HG03565 (cell line): ENCODE measurements at regions not wholly inside any gene's neighbourhood (a gene's known extent, or its start where the extent isn't known, plus 50 kb on each side); places are given as distances from the start of the nearest gene placed in this dataset.
"Not testable (repeated sequence)": the region's sequence is repeated elsewhere in the genome, so short reads cannot be mapped to it uniquely, and the experiment has no call there.

Source experiments
- ATAC-seq: cut with Tn5 transposase; IDR thresholded peaks from one replicate; pipeline ENCODE4 v1.9.1; 2021; ENCODE audit warnings: mild to moderate bottlenecking, moderate library complexity; ENCODE audit not compliant: unreplicated experiment

DNA sequence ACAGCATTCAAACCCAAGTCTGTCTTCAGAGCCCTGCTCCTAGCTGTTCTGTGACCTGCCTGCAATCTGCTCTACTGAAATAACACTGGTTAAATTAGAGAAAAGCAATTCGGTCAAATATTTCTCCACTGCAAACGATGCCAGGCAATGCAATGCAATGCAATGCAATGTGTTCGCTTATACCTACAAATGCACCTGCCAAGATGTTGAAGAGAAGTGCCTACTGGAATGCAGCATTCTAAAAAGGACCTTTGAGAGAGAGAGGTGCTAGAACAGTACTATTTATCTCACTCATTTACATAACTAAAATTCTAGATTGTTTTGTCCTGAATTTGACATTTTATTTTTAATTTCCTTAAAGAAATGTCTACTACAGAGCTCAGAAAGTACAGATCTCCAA lies 157.3 kb upstream of the CDK1 start:
- no peak for ATAC-seq

DNA sequence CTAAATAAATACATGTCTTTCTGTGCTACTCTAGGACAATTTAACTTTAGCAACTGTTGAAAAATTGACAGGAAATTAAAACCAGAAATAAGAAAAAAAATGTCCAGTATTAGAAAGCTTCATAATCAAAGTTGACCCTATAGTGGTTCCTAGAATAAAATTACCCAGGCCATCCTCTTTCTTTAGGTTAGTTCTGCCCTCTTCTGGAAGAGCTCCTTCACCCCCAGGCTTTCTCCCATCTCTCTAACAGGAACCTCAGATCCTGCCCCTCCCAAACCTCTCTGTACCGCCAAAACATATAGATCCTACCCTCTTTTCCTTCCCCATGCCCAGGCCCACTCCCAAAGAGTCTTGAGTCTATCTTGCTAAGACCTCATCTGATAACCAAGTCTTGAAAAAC lies 159.4 kb upstream of the CDK1 start:
- no peak for ATAC-seq

DNA sequence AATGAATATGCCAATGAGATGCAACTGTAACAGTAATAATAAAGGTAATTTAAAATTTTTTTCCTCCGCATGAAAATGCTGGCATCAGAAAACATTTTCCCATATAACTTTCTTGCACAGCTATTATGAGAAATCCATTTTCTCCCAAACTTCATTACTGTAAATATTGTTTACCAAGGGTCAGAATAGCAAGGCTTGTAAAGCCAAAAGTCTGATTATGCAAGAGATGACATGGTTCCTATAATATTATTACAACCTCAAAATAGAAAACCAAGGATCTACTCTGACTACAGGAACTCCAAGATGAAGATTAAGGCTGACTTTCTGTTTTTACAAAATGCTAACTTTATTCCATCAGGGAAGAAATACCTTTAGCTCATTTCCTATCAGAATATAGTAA lies 162.7 kb upstream of the CDK1 start:
- no peak for ATAC-seq

DNA sequence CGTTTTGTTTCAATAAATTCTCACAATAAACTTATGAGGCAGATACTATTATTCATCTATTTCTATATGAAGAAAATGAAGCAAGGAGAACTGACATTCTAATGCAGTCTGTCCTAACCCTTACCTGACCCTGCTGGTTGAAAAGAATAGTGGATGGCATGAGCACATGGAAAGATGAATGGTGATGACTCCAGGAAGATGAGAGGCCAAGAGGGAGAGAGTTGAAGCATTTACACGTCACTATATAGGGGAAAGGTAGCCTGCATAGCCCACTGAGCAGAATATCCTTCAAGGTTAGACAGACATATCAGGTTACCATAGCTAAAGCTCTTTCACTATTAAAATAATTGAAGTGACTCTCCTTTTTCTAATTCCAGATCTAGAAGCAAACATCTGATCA lies 163.9 kb upstream of the CDK1 start:
- no peak for ATAC-seq

DNA sequence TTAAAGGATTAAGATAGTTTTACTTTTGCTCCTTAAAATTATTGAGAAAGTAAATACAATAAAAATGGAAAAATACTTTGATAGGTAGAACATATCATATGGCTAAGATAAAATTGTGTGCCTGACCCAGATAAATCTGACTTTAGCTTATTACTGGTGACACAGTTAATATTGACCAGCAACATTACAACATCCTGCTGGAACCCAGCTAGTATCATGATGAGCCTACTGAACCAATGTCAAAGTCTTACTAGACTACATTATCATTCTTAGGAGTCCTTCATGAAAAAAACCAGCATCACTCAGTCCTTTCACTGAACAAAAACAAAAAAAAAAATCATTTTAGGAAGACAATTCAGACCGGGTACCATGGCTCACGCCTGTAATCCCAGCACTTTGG lies 164.8 kb upstream of the CDK1 start:
- no peak for ATAC-seq

DNA sequence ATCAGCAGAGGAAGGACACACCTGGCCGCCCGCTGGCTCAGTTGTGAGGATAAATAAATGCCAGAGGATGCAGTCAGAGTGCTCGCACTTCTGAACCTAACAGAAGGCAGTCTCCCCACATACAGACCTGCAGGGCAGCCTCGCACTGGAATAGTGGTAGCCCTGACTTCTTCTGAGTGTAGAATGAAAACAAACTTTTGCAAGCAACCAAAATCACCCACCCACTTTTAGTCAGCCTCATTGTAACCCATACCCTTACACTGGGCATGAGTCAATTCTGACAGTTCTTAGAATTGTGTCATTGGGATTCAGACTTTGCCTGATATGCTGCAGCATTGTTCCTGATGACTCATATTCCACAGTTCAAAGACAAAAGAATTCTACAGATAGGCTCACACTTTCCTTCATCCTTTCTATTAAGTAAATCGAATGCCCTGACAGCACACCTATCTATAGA lies 167.0 kb upstream of the CDK1 start:
- no peak for ATAC-seq

DNA sequence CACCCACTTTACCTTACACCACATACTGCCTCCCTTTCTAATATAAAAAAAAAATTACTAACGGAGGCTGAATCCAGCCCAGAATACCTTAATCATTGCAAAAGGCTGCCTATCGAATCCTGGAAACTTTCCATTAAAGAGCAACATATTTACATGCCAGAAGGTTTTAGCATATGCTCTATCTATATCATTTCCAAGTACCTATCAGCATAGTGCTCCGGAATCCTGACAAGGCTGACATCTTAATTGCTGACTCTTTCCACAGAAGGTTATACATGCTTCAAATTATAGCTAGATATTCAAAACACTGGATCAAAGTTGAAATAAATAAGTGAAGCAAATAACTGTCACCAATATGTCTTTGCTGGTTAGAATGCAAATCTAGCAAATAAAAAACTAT lies 170.9 kb upstream of the CDK1 start:
- ATAC-seq: no peak

DNA sequence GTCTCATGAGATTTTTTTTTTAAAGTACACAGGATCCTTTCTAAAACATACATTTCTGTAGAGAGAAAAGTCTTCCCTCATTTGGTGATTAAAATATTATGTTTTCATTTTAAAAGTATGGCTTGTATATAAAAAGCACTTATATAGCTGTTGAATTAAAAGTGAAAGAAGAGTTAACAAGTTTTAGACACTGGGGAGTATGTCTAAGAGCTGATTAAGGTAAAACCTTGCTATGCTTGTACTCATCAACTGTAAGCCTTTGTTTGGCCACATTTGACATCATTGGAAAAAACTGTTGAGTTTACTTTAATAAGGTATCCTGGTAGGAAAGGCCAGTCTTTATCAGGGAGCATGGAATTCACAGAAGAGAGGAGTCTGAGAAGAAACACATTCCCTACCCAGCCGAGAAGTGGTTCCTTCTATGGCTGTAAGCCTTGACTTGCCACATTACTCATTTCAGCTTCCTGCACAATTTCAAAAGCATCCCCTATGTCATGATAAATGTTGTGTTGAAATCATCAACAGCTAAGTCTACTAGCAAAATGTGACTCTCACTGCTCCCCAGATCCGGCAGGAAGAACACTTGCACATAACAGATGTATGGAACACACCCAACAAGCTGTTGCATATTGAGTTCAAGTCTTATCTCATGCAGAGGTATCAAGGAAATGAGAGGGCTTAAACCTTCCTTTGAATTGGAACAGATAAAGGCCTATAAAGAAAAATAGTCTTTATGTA lies 171.8 kb upstream of the CDK1 start:
- no peak for ATAC-seq

DNA sequence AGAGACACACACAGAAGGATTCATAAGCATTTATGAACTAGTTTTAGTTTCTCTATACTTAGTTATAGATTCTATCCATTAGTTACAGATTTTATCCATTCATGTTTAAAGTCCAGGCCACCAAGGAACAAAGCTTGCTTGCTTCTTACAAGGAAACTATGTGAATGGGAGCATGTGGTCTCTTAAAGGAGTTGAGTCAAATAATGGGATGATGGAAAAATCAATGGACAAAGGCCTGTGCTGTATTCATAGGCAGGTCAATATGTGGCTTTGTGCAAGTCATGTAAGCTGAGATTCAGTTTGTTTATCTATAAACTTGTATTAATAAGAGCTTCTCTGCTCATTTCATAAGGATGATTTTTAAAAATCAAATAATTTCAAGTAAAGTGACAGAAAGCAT lies 172.8 kb upstream of the CDK1 start:
- no peak for ATAC-seq

DNA sequence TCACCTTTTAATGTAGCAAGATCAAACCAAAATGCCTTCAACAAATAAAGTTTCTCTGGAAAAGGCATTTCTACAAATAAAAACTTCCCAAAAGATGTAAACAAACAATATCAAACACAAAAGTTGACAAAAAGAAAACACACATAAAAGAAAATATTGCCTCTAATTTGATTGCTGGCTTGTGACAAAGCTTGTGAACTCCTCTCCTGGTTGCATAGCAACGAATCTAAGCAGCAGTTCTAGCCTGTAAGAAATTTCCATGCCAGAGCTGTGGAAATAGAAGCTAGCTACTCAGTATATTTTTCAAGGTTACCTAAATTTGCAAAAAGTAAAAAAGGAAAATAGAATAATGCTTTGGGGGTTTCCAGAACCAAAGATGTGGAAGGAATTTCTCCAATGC lies 173.9 kb upstream of the CDK1 start:
- no peak for ATAC-seq

DNA sequence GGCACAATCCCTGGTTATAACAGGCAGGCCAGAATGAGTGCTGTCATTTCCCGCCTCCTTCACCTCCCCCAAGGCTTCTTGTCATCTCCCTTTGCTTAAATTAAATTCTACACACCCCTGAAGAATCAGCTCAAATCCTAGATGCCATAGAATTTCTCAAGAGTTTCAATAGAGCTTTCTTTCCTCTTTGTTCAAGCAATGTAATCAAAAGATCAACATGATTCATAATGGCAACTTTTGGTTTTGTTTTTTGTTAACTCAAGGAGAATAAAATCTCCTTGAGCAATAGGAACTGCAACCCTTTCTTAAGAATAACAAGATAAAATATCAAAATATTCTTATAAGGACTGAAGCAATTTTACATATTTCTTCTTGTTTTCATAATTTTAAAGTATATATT lies 180.8 kb upstream of the CDK1 start:
- ATAC-seq: no peak

DNA sequence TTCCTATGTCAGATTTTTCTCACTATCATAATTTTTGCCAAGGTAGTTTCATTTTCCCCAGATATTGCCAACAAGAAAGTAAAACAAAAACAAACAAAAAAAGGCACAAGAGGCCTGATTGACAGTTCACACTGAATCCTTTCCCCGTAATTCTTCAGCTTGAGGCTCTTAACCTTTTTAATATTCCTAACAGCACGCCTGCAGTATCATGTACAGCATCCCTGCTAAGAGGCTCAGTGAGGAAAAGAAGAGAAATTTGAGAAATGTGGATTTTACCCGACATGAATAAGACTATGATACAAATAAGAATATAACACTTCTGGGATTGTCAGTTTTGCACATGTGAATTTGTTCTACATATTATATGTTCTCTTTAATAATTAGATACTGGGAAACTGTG lies 182.4 kb upstream of the CDK1 start:
- ATAC-seq: no peak

DNA sequence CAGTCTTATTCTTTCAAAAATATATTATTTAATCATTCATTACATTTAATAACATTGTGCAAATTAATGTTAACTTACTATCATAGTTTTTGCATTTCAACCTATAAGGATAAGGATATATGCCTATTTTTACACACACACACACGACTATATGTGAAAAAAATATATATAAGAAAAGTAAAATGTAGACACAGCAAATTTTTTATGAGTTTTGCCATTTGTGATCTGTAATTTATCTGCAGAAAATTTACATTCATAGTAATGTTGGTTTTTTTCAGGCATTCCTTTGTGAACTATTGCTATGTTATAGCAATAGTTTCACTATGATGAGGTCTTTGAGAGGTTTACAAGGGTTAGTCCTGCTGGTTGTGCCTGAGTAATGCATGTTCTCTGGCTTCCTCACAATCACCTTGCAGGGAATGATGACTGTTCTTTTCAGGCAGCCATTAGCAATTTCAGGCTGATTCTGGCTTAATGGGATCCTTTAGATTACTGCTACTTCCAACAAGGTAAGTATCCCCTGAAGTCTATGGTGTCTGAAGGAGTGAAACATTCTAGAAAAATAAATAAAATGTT lies 183.7 kb upstream of the CDK1 start:
- ATAC-seq: peak; percentile 55

DNA sequence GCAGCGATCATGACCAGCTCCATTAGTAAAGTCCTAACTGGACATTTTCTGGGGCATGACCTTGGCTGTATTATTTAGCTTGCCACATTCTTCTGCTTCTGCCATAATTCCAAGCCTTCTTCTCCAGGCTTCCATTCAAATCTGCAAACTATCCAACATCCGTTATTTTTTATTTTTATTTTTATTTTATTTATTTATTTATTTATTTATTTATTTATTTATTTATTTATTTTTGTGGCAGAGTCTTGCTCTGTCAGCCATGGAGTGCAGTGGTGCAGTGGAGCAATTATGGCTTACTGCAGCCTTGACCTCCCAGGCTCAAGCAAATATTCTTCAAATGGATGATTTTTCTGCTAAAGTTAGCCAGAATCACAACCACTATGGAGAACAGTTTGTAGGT lies 187.2 kb upstream of the CDK1 start:
- no peak for ATAC-seq

DNA sequence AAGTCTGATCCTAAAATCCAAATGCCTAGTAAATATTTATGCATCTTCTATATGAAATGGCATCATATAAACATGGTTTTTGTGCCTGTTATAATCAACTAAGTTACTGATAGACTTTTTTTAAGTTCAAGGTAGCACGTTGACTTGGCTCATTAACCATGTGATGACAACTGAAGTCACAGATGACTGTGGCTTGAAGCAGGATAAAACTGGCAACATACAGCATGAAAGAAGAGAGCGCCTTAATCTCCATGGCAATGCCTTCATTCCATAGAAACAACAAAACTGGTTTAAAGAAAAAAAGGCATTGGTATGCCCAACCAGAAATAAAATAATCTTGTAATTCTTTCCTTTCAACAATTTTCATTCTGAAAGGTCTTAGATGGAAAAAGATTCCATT lies 188.9 kb upstream of the CDK1 start:
- no peak for ATAC-seq

DNA sequence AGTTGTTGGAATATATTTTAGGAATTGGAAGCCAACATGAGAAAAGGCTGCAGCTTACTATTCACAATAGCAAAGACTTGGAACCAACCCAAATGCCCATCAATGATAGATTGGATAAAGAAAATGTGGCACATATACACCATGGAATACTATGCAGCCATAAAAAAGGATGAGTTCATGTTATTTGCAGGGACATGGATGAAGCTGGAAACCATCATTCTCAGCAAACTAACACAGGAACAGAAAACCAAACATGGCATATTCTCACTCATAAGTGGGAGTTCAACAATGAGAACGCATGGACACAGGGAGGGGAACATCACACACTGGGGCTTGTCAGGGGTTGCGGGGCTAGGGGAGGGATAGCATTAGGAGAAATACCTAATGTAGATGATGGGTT lies 192.1 kb upstream of the ANK3 start:
- ATAC-seq: not testable (repeated sequence)

DNA sequence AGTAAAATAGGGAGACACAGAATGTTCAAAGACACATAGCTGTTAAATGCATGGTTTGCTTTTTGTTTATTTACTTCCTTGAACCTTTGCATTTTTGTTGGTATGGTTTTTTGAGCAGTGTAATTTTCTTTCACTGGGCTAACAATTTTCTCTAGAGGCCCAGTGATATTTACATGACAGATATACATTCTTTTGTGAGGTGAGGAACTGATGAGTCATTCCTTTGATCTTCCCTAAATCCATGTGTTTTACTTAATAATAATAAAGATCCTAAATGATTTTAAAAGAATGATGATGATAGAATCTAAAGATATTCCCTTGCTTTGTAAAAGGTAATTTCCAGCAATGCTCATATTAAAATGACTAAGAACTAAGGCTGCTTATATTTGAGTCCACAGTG lies 188.5 kb upstream of the ANK3 start:
- no peak for ATAC-seq

DNA sequence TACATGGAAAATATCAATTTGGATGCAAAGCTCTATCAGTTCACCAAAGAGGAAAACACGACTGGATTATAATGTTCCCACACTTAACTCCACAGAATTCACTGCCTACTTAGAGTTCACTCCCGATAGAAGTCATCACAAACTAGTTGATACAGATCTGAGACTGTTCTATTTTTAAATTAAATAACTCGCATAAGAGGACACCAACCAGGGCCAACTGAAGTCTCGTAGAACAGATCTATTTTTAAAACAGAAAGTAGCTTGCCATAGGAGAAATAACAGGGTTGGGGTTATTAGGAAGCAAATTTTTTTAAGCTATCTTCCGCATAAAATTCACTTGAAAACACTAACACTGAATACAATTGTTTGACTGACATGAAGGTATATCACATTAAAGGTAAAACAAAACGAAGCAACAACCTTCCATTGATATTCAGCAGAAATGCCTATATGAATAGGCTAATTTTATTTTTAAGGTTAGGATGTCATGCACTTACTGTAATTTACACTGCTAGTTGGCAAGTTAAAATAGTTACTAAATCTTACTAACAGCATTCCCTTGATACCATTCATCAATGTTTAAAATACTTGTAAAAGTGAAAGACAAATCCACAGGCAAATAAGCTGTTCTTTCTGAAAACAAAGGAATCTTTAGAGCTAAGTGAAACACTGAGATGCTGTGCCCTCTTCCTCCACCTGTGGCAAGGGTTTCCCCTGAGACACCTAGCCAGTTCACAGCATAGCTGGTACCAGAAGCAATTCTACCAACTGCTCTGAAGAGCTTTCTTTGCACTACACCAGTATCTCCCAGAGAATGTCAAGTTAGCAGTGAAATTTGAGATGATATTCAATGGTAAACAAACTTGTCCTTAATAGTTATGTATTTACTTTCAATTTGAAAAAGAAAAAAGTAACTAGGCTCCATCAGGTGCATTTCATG lies 186.7 kb upstream of the ANK3 start:
- ATAC-seq: no peak

DNA sequence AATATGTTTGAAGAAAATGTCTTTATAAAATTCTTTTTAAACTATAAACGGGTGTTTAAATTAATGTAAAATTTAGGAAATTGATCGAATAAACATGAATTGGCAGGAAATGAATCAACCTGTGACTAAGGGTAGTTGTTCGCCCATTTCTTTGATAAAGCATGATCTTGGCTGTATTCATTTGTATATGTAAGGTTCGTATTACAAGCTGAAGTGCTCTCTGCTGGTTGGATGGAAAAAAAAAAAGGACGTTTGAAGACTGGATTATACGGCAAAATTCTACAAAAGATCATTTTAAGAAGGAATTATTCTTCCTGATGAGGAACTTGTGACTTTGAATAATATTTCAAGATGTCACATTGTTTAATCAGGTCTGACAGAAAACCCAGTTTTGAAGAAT lies 185.4 kb upstream of the ANK3 start:
- ATAC-seq: no peak

DNA sequence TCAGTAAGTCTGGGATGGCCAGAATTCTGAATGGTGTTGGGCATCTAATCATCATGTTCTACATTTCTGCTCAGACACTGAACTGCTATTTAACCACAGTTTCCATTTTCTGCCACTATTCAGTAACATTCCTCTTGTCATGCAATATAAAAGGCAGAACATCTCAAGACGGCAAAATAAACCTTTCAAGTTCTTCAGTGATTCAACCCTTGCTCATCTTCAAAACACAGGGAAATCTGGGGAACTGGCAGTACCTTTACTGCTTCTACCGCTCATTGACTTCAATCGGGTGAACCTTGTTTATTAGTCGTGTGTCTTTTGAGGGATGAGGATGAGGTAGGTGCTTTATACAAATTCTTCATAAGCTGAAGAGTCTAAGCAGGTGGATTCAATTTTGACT lies 184.7 kb upstream of the ANK3 start:
- ATAC-seq: no peak

DNA sequence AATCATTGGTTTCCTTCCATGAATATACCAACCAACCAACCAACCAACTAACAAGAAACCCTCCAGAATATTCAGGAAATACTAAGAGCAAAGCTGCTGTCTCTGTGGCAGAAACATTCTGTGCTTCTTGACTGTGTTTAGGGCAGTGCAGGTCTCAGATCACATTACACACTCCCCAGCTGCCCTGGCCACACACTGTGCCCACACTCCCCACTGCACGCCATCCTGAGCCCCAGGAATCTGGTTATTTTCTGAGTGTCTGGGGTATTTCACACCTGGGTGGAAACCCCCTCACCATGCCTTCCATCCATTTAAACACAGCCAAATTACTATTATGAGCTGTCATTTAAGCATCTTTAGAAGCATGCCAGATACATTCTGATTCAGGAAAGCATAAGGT lies 183.7 kb upstream of the ANK3 start:
- peak; percentile 36 for ATAC-seq
